ENCODE measurements at regions not wholly inside any gene's neighbourhood (a gene's known extent, or its start where the extent isn't known, plus 50 kb on each side); places are given as distances from the start of the nearest gene placed in this dataset.

DNA sequence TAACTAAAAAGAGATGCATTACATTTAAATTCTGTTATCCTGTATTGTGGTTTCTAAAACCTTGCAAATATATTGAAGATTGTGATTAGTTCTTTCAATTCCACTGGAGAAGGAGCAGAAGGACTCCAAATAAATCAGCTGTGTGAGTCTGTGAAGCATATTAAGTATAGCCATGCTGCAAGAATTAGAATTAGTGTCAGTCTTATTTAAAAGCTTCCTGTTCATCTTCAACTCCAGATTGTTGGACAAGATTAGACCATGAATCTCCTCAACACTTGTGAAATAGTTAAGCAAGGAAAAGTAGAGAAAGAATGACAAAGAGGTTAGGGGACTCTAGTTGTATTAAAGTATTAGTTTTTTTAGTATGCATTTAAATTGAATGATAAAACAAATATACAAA is 92.5 kb upstream of the LRP1B start:
- H3K36me3 ChIP-seq (replicated peaks in 1 of 2) = no peaks in the 10 kb centered on the region
- TF ChIP-seq POLR2A (IDR thresholded peaks at IDR 0.05) = no peak
- TF ChIP-seq, protein P1, sequence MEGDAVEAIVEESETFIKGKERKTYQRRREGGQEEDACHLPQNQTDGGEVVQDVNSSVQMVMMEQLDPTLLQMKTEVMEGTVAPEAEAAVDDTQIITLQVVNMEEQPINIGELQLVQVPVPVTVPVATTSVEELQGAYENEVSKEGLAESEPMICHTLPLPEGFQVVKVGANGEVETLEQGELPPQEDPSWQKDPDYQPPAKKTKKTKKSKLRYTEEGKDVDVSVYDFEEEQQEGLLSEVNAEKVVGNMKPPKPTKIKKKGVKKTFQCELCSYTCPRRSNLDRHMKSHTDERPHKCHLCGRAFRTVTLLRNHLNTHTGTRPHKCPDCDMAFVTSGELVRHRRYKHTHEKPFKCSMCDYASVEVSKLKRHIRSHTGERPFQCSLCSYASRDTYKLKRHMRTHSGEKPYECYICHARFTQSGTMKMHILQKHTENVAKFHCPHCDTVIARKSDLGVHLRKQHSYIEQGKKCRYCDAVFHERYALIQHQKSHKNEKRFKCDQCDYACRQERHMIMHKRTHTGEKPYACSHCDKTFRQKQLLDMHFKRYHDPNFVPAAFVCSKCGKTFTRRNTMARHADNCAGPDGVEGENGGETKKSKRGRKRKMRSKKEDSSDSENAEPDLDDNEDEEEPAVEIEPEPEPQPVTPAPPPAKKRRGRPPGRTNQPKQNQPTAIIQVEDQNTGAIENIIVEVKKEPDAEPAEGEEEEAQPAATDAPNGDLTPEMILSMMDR (IDR thresholded peaks at IDR 0.05) = no peak
- no peaks in the 10 kb centered on the region for H3K9me3 ChIP-seq (replicated peaks in 1 of 3)
- H3K4me1 ChIP-seq (replicated peaks in 1 of 2) = no peaks in the 10 kb centered on the region
- no peak overlapping the region for H3K4me3 ChIP-seq
- intact Hi-C loops (cut with DNase I) = no loop called here
- DNase-seq = no peak
- no peaks in the 10 kb centered on the region for H3K27me3 ChIP-seq
- no peak overlapping the region for H3K27ac ChIP-seq

DNA sequence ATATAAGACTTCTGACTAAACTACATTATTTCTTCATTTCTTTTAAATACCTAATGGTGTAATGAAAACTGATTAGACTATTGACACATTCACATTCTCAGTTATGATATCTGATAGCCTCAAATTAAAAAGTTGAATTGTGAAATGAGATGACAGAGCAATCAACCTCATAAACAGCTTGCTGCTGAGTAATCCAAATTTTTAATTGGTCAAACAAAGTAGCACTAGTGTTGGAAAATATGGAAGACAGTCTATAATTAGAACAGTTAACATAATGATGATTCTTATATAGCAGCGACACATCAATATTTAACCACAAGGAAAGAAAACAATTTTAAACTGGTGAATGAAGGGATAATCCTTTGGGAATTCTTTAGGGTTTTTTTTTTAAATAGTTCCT is 91.9 kb upstream of the LRP1B start:
- Histone ChIP-seq H3K27ac (no peak overlapping the region), H3K4me3 (no peak overlapping the region), H3K27me3 (no peaks in the 10 kb centered on the region), H3K9me3 (replicated peaks in 1 of 3) (no peaks in the 10 kb centered on the region), H3K36me3 (replicated peaks in 1 of 2) (no peaks in the 10 kb centered on the region), H3K4me1 (replicated peaks in 1 of 2) (no peaks in the 10 kb centered on the region)
- no peak for TF ChIP-seq POLR2A (IDR thresholded peaks at IDR 0.05)
- TF ChIP-seq, protein P1 (IDR thresholded peaks at IDR 0.05) = no peak
- no peak for DNase-seq
- 36 to 78% (median 75%) methylated on average over 1 of the region's 1 CpG for WGBS, 4 donors
- intact Hi-C loops (cut with DNase I) = no loop called here

DNA sequence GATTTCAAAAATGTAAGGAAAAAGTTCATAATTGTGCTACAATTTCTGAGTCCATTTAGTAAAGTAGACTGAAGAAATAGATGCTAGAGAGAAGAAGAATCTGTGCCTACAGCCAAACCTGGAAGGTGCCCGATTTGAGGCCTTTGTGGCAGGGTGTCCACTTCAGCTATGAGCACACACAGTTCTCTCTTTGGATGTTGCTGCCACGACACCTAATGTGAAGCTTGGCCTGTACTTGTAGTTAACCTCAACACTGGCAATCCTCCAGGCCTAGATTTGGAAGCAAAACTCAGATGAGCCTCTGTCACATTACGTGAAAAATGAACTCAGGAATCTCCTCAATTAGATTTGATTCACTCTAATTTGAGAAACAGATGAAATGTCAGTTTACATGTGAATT is 90.1 kb upstream of the LRP1B start:
- TF ChIP-seq, protein P1 (IDR thresholded peaks at IDR 0.05) = no peak
- TF ChIP-seq POLR2A (IDR thresholded peaks at IDR 0.05) = no peak
- WGBS, 4 donors = 35 to 52% (median 39%) methylated on average over 3 of the region's 3 CpGs
- no peak overlapping the region for H3K27ac ChIP-seq

DNA sequence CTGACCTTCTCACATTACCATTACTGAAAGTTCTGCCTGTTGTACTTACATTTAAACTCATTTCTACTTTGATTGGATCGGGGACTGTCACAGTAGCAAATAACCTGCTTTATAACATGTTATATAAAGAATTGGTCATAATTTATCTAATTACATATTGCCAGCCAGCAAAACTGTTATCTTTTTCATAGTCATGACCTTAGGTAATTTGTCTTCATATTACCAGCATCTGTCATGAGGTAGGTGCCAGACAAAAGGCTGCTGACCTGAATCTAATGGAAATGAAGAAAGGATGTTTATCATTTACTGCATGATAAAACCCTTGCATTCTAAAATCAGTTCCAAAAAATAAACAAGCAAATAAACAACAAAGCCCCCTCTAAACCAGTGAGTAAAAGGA is 89.4 kb upstream of the LRP1B start:
- H3K4me1 ChIP-seq (replicated peaks in 1 of 2) = no peaks in the 10 kb centered on the region
- no peak for TF ChIP-seq POLR2A (IDR thresholded peaks at IDR 0.05)
- TF ChIP-seq, protein P1 (IDR thresholded peaks at IDR 0.05) = no peak
- H3K4me3 ChIP-seq = no peak overlapping the region
- H3K36me3 ChIP-seq (replicated peaks in 1 of 2) = no peaks in the 10 kb centered on the region
- H3K27ac ChIP-seq = no peak overlapping the region
- WGBS, 4 donors = 86 to 100% (median 91%) methylated on average over 1 of the region's 1 CpG
- intact Hi-C loops (cut with DNase I) = no loop called here
- no peaks in the 10 kb centered on the region for H3K27me3 ChIP-seq
- no peak for DNase-seq
- no peaks in the 10 kb centered on the region for H3K9me3 ChIP-seq (replicated peaks in 1 of 3)

More for the DNA sequence above, 90.1 kb upstream of the LRP1B start:
- intact Hi-C loops (cut with DNase I) = no loop called here
- Histone ChIP-seq H3K4me1 (replicated peaks in 1 of 2) (no peaks in the 10 kb centered on the region), H3K36me3 (replicated peaks in 1 of 2) (no peaks in the 10 kb centered on the region), H3K9me3 (replicated peaks in 1 of 3) (no peaks in the 10 kb centered on the region), H3K27me3 (no peaks in the 10 kb centered on the region), H3K4me3 (no peak overlapping the region)
- no peak for DNase-seq

Measured in adrenal gland (tissue), 9 donors.